ENCODE measurements at regions not wholly inside any gene's neighbourhood (a gene's known extent, or its start where the extent isn't known, plus 50 kb on each side); places are given as distances from the start of the nearest gene placed in this dataset.

- TF ChIP-seq EZH2 (IDR thresholded peaks at IDR 0.05; ENCODE audit: borderline replicate concordance, low read depth, low read length, severe bottlenecking) (no peak), CTCF (IDR thresholded peaks at IDR 0.05; ENCODE audit: borderline replicate concordance, extremely low read depth, low read length, poor library complexity, severe bottlenecking) (no peak)
Measured at GRCh38 chr3:102756706-102757105, 321.9 kb downstream of the ZPLD1 start.
